ENCODE measurements at regions not wholly inside any gene's neighbourhood (a gene's known extent, or its start where the extent isn't known, plus 50 kb on each side); places are given as distances from the start of the nearest gene placed in this dataset.

- H4K20me1 ChIP-seq (ENCODE audit: insufficient read depth, low read length): no peaks in the 10 kb centered on the region
- intact Hi-C loops (cut with micrococcal nuclease): no loop called here
- H3K9me3 ChIP-seq (replicated peaks in 1 of 2; ENCODE audit: control insufficient read depth in 1 of 2, insufficient read depth in 1 of 2, low read length in 2 of 2): no peaks in the 10 kb centered on the region
- no peaks in the 10 kb centered on the region for H3K27me3 ChIP-seq (ENCODE audit: control insufficient read depth in 2 of 2, insufficient read depth in 2 of 2, low read length in 2 of 2)
- H3K4me2 ChIP-seq (replicated peaks; ENCODE audit: extremely low read depth, low read length, poor library complexity, severe bottlenecking): no peak overlapping the region
- no peak for DNase-seq
- no peaks in the 10 kb centered on the region for H3K36me3 ChIP-seq (replicated peaks in 1 of 2; ENCODE audit: control insufficient read depth in 1 of 2, insufficient read depth in 2 of 2, low read length in 2 of 2)
- no peak overlapping the region for H3K27ac Mint-ChIP-seq
- H3K27ac ChIP-seq (ENCODE audit: low read depth in 1 of 2, low read length in 2 of 2): no peak overlapping the region
- H3K9ac ChIP-seq (ENCODE audit: insufficient read depth, low read length, poor library complexity, severe bottlenecking): no peak overlapping the region
- H3K36me3 Mint-ChIP-seq: peaks cover 32 to 54% of the 10 kb centered on the region in 2 donors
- H3K9me3 Mint-ChIP-seq: peaks cover 0 to 5% (median 0%) of the 10 kb centered on the region in 7 donors
- peaks cover 18% of the 10 kb centered on the region for H3K4me1 Mint-ChIP-seq
- WGBS (ENCODE audit: insufficient coverage): 95% methylated on average over 4 of the region's 5 CpGs
- no peak overlapping the region for H2AFZ ChIP-seq (ENCODE audit: insufficient read depth, low read depth, low read length, poor library complexity, severe bottlenecking)
- H3K4me3 ChIP-seq (replicated peaks in 1 of 3; ENCODE audit: low read depth in 2 of 3, low read length in 3 of 3): no peak overlapping the region
- H3K4me1 ChIP-seq (ENCODE audit: control insufficient read depth in 1 of 2, insufficient read depth in 2 of 2, low read length in 2 of 2): peaks cover 1 to 15% of the 10 kb centered on the region in 2 donors
- peaks cover 0 to 1% (median 0%) of the 10 kb centered on the region in 3 donors for H3K27me3 Mint-ChIP-seq (ENCODE audit: low read depth in 3 of 3)
- no peaks in the 10 kb centered on the region for H3K79me2 ChIP-seq (ENCODE audit: insufficient read depth, low read length)
- TF ChIP-seq, protein P1, sequence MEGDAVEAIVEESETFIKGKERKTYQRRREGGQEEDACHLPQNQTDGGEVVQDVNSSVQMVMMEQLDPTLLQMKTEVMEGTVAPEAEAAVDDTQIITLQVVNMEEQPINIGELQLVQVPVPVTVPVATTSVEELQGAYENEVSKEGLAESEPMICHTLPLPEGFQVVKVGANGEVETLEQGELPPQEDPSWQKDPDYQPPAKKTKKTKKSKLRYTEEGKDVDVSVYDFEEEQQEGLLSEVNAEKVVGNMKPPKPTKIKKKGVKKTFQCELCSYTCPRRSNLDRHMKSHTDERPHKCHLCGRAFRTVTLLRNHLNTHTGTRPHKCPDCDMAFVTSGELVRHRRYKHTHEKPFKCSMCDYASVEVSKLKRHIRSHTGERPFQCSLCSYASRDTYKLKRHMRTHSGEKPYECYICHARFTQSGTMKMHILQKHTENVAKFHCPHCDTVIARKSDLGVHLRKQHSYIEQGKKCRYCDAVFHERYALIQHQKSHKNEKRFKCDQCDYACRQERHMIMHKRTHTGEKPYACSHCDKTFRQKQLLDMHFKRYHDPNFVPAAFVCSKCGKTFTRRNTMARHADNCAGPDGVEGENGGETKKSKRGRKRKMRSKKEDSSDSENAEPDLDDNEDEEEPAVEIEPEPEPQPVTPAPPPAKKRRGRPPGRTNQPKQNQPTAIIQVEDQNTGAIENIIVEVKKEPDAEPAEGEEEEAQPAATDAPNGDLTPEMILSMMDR (IDR thresholded peaks at IDR 0.05): no peak
- H3K4me3 Mint-ChIP-seq: no peak overlapping the region
Observed at GRCh38 chr9:108015690-108016089, 526.1 kb upstream of the KLF4 start.

DNA sequence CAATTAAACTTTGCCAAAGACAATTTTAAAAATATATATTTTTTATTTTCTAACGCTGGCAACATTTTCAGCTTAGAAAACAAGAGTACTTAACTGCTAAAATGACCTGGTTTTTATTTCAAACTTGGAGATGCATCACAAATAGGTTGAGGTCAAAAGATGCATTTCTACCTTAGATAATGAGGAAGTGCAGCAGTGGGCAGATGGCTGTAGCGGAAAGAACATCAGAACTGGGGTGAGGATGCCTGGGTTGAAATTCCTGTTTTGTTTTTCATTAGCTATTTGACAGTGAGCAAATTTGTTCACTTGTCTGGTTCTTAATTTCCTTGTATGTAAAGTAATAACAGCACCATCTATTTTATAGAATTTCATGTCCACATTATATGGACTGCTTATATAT is 524.8 kb upstream of the KLF4 start:
- Mint-ChIP-seq H3K4me3 (no peak overlapping the region), H3K9me3 (peaks cover 0 to 3% (median 0%) of the 10 kb centered on the region in 7 donors), H3K27me3 (ENCODE audit: low read depth in 3 of 3) (peaks cover 0 to 1% (median 0%) of the 10 kb centered on the region in 3 donors), H3K36me3 (peaks cover 21 to 46% of the 10 kb centered on the region in 2 donors), H3K27ac (no peak overlapping the region), H3K4me1 (peaks cover 17% of the 10 kb centered on the region)
- TF ChIP-seq, protein P1 (IDR thresholded peaks at IDR 0.05): no peak
- no peaks in the 10 kb centered on the region for H4K20me1 ChIP-seq (ENCODE audit: insufficient read depth, low read length)
- no peaks in the 10 kb centered on the region for H3K36me3 ChIP-seq (replicated peaks in 1 of 2; ENCODE audit: control insufficient read depth in 1 of 2, insufficient read depth in 2 of 2, low read length in 2 of 2)
- no peak overlapping the region for H2AFZ ChIP-seq (ENCODE audit: insufficient read depth, low read depth, low read length, poor library complexity, severe bottlenecking)
- H3K4me3 ChIP-seq (replicated peaks in 1 of 3; ENCODE audit: low read depth in 2 of 3, low read length in 3 of 3): no peak overlapping the region
- H3K4me2 ChIP-seq (replicated peaks; ENCODE audit: extremely low read depth, low read length, poor library complexity, severe bottlenecking): no peak overlapping the region
- WGBS (ENCODE audit: insufficient coverage): no CpG with 5 or more reads among the region's 2 CpGs
- no peaks in the 10 kb centered on the region for H3K27me3 ChIP-seq (ENCODE audit: control insufficient read depth in 2 of 2, insufficient read depth in 2 of 2, low read length in 2 of 2)
- H3K9me3 ChIP-seq (replicated peaks in 1 of 2; ENCODE audit: control insufficient read depth in 1 of 2, insufficient read depth in 1 of 2, low read length in 2 of 2): no peaks in the 10 kb centered on the region
- H3K79me2 ChIP-seq (ENCODE audit: insufficient read depth, low read length): no peaks in the 10 kb centered on the region
- no peak for DNase-seq
- no peak overlapping the region for H3K27ac ChIP-seq (ENCODE audit: low read depth in 1 of 2, low read length in 2 of 2)
- intact Hi-C loops (cut with micrococcal nuclease): no loop called here
- no peak overlapping the region for H3K9ac ChIP-seq (ENCODE audit: insufficient read depth, low read length, poor library complexity, severe bottlenecking)
- H3K4me1 ChIP-seq (ENCODE audit: control insufficient read depth in 1 of 2, insufficient read depth in 2 of 2, low read length in 2 of 2): peaks cover 0 to 10% of the 10 kb centered on the region in 2 donors

Measured in CD14-positive monocyte (primary cell).